Neural cell (in vitro differentiated cells): ENCODE measurements at regions not wholly inside any gene's neighbourhood (a gene's known extent, or its start where the extent isn't known, plus 50 kb on each side); places are given as distances from the start of the nearest gene placed in this dataset.

ENCODE experiments used
- H2AFZ ChIP-seq: fragments of 200-600, 300-800 bp; sonication (generic), shearing (Covaris generic); 2 replicates; pipeline ENCODE4 v1.6.0; 2014; ENCODE audit warnings: low read depth, mild to moderate bottlenecking, antibody characterized with exemption, low read length, moderate library complexity
- H3F3A ChIP-seq: fragments of 200-600 bp; shearing (Covaris generic); 2 replicates; pipeline ENCODE4 v1.6.1; 2016; ENCODE audit warnings: mild to moderate bottlenecking, moderate library complexity, mixed read lengths, antibody characterized with exemption, low read length; ENCODE audit not compliant: insufficient read depth, poor library complexity, severe bottlenecking
- H3K27ac ChIP-seq: fragments of 200-600, 300-800 bp; sonication (generic), shearing (Covaris generic); 2 replicates; pipeline ENCODE4 v1.5.1; 2014; ENCODE audit warnings: mild to moderate bottlenecking, low read length, moderate library complexity
- H3K27me3 ChIP-seq: fragments of 300-800, 200-600 bp; sonication (generic), shearing (Covaris generic); 2 replicates; pipeline ENCODE4 v1.6.0; 2014; ENCODE audit warnings: mild to moderate bottlenecking, low read depth, low read length, moderate library complexity; ENCODE audit not compliant: insufficient read depth
- H3K36me3 ChIP-seq: fragments of 300-800, 200-600 bp; sonication (generic), shearing (Covaris generic); 2 replicates; pipeline ENCODE4 v1.5.1; 2014; ENCODE audit warnings: mild to moderate bottlenecking, antibody characterized with exemption, low read length, moderate library complexity; ENCODE audit not compliant: insufficient read depth
- H3K4me2 ChIP-seq: fragments of 300-800, 200-600 bp; sonication (generic), shearing (Covaris generic); 2 replicates; pipeline ENCODE4 v1.6.0; 2014; ENCODE audit warnings: mild to moderate bottlenecking, low read length
- H3K4me3 ChIP-seq: fragments of 300-800, 200-600 bp; sonication (generic), shearing (Covaris generic); 2 replicates; pipeline ENCODE4 v1.5.1; 2014; ENCODE audit warnings: mild to moderate bottlenecking, low read length, moderate library complexity
- H3K79me2 ChIP-seq: fragments of 200-600 bp; shearing (Covaris generic); replicated peaks from 2 replicates; pipeline ENCODE4 v1.6.0; 2014; ENCODE audit warnings: mild to moderate bottlenecking, low read length, moderate library complexity; ENCODE audit not compliant: insufficient read depth
- H3K9ac ChIP-seq: fragments of 300-800, 200-600 bp; sonication (generic), shearing (Covaris generic); 2 replicates; pipeline ENCODE4 v1.6.1; 2016; ENCODE audit warnings: mild to moderate bottlenecking, low read length, mixed read lengths
- H3K9me2 ChIP-seq: fragments of 200-600 bp; shearing (Covaris generic); 2 replicates; pipeline ENCODE4 v1.6.1; 2016; ENCODE audit warnings: mild to moderate bottlenecking, low read length, mixed read lengths; ENCODE audit not compliant: insufficient read depth
- H3K9me3 ChIP-seq: fragments of 200-600, 300-800 bp; sonication (generic), shearing (Covaris generic); 2 replicates; pipeline ENCODE4 v1.6.1; 2016; ENCODE audit warnings: mild to moderate bottlenecking, mixed run types, low read length, moderate library complexity, mixed read lengths
- H4K20me1 ChIP-seq: fragments of 200-600 bp; shearing (Covaris generic); 2 replicates; pipeline ENCODE4 v1.6.1; 2016; ENCODE audit warnings: mild to moderate bottlenecking, mixed run types; ENCODE audit not compliant: insufficient read depth
- CTCF ChIP-seq: fragments of 450-650 bp; IDR thresholded peaks from 2 replicates; pipeline ENCODE4 v1.5.1; 2014; ENCODE audit warnings: antibody characterized with exemption, mild to moderate bottlenecking, moderate library complexity; ENCODE audit not compliant: poor library complexity, severe bottlenecking
- EP300 ChIP-seq: fragments of 450-650 bp; conservative IDR thresholded peaks from 2 replicates; pipeline ENCODE4 v1.6.1; 2014; ENCODE audit warnings: antibody characterized with exemption, mild to moderate bottlenecking, moderate library complexity; ENCODE audit not compliant: poor library complexity, severe bottlenecking
- EZH2 ChIP-seq: fragments of 200-600, 300-800 bp; shearing (Covaris generic), sonication (generic); IDR thresholded peaks from 2 replicates; pipeline ENCODE4 v1.6.1; 2014; ENCODE audit warnings: antibody characterized with exemption, low read length, borderline replicate concordance, mild to moderate bottlenecking; ENCODE audit not compliant: insufficient read depth, poor library complexity, severe bottlenecking
- MXI1 ChIP-seq: fragments of 450-650 bp; conservative IDR thresholded peaks from 2 replicates; pipeline ENCODE4 v1.6.1; 2014; ENCODE audit warnings: antibody characterized with exemption, mild to moderate bottlenecking; ENCODE audit not compliant: poor library complexity, severe bottlenecking
- POLR2AphosphoS5 ChIP-seq: IDR thresholded peaks from 2 replicates; pipeline ENCODE4 v1.6.1; 2012
- RAD21 ChIP-seq: fragments of 450-650 bp; conservative IDR thresholded peaks from 2 replicates; pipeline ENCODE4 v1.6.1; 2014; ENCODE audit warnings: antibody characterized with exemption, mild to moderate bottlenecking, moderate library complexity
- REST ChIP-seq: IDR thresholded peaks from 2 replicates; pipeline ENCODE4 v1.6.1; 2012; ENCODE audit warnings: borderline replicate concordance
- SMC3 ChIP-seq: fragments of 450-650 bp; conservative IDR thresholded peaks from 2 replicates; pipeline ENCODE4 v1.6.1; 2014; ENCODE audit warnings: antibody characterized with exemption, mild to moderate bottlenecking, moderate library complexity; ENCODE audit not compliant: poor library complexity
- TAF1 ChIP-seq: IDR thresholded peaks from 2 replicates; pipeline ENCODE4 v1.6.1; 2012; ENCODE audit warnings: low read depth

DNA sequence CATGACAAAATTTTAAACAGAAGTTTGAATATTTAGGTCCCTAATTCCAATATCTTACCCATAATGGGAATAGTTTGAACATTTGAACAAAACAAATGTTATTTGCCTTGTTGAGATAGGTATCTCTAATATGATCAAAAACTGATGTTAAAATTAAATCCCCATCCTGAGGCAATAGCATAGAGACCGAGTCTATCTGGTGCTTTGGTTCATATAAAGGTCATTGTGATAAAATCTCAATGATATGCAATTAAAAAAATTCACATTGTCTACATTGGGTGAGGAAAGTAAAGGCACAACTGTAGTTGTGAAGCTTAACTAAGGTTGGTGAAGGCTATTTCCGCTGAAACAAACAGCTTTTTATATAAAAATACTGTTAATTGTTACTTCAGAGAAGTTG is 318.3 kb downstream of the CAAP1 start:
- H3K27ac ChIP-seq = no peak overlapping the region
- no peak overlapping the region for H2AFZ ChIP-seq
- no peaks in the 10 kb centered on the region for H3K27me3 ChIP-seq
- no peak overlapping the region for H3K9ac ChIP-seq
- H3K9me3 ChIP-seq = no peaks in the 10 kb centered on the region
- H3K4me3 ChIP-seq = no peak overlapping the region
- TF ChIP-seq MXI1 (no peak), EZH2 (no peak), CTCF (no peak), POLR2AphosphoS5 (no peak), EP300 (no peak), REST (no peak), RAD21 (no peak), SMC3 (no peak), TAF1 (no peak)
- no peaks in the 10 kb centered on the region for H4K20me1 ChIP-seq
- H3F3A ChIP-seq = no peaks in the 10 kb centered on the region
- no peaks in the 10 kb centered on the region for H3K36me3 ChIP-seq
- H3K79me2 ChIP-seq = no peaks in the 10 kb centered on the region
- no peaks in the 10 kb centered on the region for H3K9me2 ChIP-seq
- no peak overlapping the region for H3K4me2 ChIP-seq

DNA sequence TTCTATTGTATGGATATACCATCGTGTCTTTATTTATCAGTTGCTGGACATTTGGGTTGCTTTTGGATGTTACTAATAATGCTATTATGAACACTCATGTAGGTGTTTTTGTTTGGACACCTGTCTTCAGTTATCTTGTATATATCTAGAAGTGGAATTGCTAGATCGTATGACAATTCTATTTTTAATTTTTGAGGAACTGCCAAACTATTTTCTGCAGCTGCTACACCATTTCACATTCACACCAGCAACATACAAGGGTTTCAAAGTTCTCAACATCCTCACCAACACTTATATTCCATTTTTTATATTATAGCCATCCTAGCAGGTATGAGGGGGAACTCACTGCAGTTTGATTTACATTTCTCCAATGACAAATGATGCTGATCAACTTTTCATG is 324.6 kb downstream of the CAAP1 start:
- TF ChIP-seq EP300 = no peak
- no peak for TF ChIP-seq EZH2
- no peak for TF ChIP-seq CTCF
- TF ChIP-seq RAD21 = no peak
- TF ChIP-seq MXI1 = no peak
- TF ChIP-seq TAF1 = no peak
- TF ChIP-seq REST = no peak
- TF ChIP-seq POLR2AphosphoS5 = no peak
- TF ChIP-seq SMC3 = no peak
- Histone ChIP-seq H3K9me3 (no peaks in the 10 kb centered on the region), H3F3A (no peaks in the 10 kb centered on the region), H3K4me2 (no peak overlapping the region), H3K9me2 (no peaks in the 10 kb centered on the region), H3K79me2 (no peaks in the 10 kb centered on the region), H2AFZ (no peak overlapping the region), H3K9ac (no peak overlapping the region), H3K4me3 (no peak overlapping the region), H3K36me3 (no peaks in the 10 kb centered on the region), H3K27ac (no peak overlapping the region), H3K27me3 (no peaks in the 10 kb centered on the region), H4K20me1 (no peaks in the 10 kb centered on the region)
